ENCODE measurements at regions not wholly inside any gene's neighbourhood (a gene's known extent, or its start where the extent isn't known, plus 50 kb on each side); places are given as distances from the start of the nearest gene placed in this dataset.

- H3K4me3 ChIP-seq (ENCODE audit: low read length), result no peak overlapping the region
- DNase-seq (ENCODE audit: low read depth), result no peak
- TF ChIP-seq CTCF (IDR thresholded peaks at IDR 0.05; ENCODE audit: insufficient read depth, low read depth, low read length, missing control alignments), result no peak
These were observed 86.8 kb downstream of the ZC3H11B start for GRCh38 chr1:219526074-219526473.

GRCh38 chr1:219523411-219523810, 89.5 kb downstream of the ZC3H11B start:
- no peak for TF ChIP-seq CTCF (IDR thresholded peaks at IDR 0.05; ENCODE audit: insufficient read depth, low read depth, low read length, missing control alignments)
- DNase-seq (ENCODE audit: low read depth), result no peak
- H3K4me3 ChIP-seq (ENCODE audit: low read length), result no peak overlapping the region

GRCh38 chr1:219521325-219521724, 91.6 kb downstream of the ZC3H11B start:
- no peak for TF ChIP-seq CTCF (IDR thresholded peaks at IDR 0.05; ENCODE audit: insufficient read depth, low read depth, low read length, missing control alignments)
- DNase-seq (ENCODE audit: low read depth), result no peak
- no peak overlapping the region for H3K4me3 ChIP-seq (ENCODE audit: low read length)

GRCh38 chr1:219520241-219520640, 92.7 kb downstream of the ZC3H11B start:
- TF ChIP-seq CTCF (IDR thresholded peaks at IDR 0.05; ENCODE audit: insufficient read depth, low read depth, low read length, missing control alignments), result no peak
- no peak overlapping the region for H3K4me3 ChIP-seq (ENCODE audit: low read length)
- no peak for DNase-seq (ENCODE audit: low read depth)

- DNase-seq (ENCODE audit: low read depth), result no peak
- no peak overlapping the region for H3K4me3 ChIP-seq (ENCODE audit: low read length)
- no peak for TF ChIP-seq CTCF (IDR thresholded peaks at IDR 0.05; ENCODE audit: insufficient read depth, low read depth, low read length, missing control alignments)
These were observed 94.0 kb downstream of the ZC3H11B start for GRCh38 chr1:219518907-219519248.

- peak; percentile 62 for DNase-seq (ENCODE audit: low read depth)
- H3K4me3 ChIP-seq (ENCODE audit: low read length), result no peak overlapping the region
- no peak for TF ChIP-seq CTCF (IDR thresholded peaks at IDR 0.05; ENCODE audit: insufficient read depth, low read depth, low read length, missing control alignments)
These were observed 94.6 kb downstream of the ZC3H11B start for GRCh38 chr1:219518168-219518906.

GRCh38 chr1:219517031-219517430, 95.9 kb downstream of the ZC3H11B start:
- peak; percentile 73 for DNase-seq (ENCODE audit: low read depth)
- H3K4me3 ChIP-seq (ENCODE audit: low read length), result no peak overlapping the region
- no peak for TF ChIP-seq CTCF (IDR thresholded peaks at IDR 0.05; ENCODE audit: insufficient read depth, low read depth, low read length, missing control alignments)

Measured in epithelial cell of esophagus (primary cell).